SH-SY5Y (cell line): ENCODE measurements at regions not wholly inside any gene's neighbourhood (a gene's known extent, or its start where the extent isn't known, plus 50 kb on each side); places are given as distances from the start of the nearest gene placed in this dataset.

Source experiments
- GATA2 ChIP-seq: IDR thresholded peaks from 2 replicates; pipeline ENCODE4 v1.6.1; 2011; ENCODE audit warnings: mild to moderate bottlenecking, low read depth, low read length
- GATA3 ChIP-seq: IDR thresholded peaks from 2 replicates; pipeline ENCODE4 v1.6.1; 2011; ENCODE audit warnings: low read depth, mild to moderate bottlenecking, low read length, moderate library complexity

DNA sequence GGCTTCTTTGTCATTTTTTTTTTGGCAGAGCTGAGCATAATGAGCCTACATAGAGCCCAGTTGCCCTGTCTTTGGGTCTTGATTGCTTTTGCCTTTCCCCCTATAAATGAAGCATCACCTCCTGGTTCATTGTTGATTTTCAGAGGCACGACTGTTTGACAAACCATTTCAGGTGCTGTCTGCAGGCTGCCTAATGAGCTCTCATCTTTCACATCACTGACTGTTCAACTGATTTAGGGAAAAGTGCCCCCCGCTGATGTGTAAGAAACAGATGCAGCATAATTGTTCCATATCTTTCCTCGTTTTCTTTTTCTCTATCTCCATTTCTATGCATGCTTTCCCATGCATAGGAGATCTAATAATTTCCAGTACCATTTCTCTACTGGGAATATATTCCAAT, 338.6 kb downstream of the TMEM38B start:
- TF ChIP-seq GATA2 (no peak), GATA3 (no peak)
